ENCODE measurements at regions not wholly inside any gene's neighbourhood (a gene's known extent, or its start where the extent isn't known, plus 50 kb on each side); places are given as distances from the start of the nearest gene placed in this dataset.

DNA sequence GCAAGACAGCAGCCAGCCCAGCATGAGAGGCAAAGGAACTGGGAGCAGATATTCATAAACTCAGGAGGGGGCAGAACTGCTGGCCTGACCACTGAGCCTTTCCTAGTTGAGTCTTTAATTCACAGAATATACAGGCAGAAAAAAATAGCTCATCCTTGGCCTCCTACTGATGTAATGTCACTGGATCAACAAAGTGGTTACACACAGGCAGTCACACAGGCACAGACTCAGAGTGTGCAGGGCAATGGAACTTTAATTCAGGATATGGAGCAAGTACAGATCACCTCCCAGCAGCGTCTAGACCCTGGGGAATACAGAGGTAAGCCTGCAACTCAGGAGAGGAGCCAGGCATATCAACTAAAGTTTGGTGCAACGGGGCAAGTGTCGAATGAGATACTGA, 75.4 kb downstream of the TNP1 start:
- Histone ChIP-seq H3K4me3 (replicated peaks; ENCODE audit: insufficient read depth, low read length) (no peak overlapping the region), H3K27ac (replicated peaks) (no peak overlapping the region), H3K27me3 (ENCODE audit: insufficient read depth, poor library complexity, severe bottlenecking) (no peaks in the 10 kb centered on the region)
- no peak for DNase-seq (ENCODE audit: low read depth in 1 of 2, low spot score in 1 of 2)
- TF ChIP-seq GABPA (IDR thresholded peaks at IDR 0.05; ENCODE audit: low read depth): no peak
- TF ChIP-seq, protein P1, sequence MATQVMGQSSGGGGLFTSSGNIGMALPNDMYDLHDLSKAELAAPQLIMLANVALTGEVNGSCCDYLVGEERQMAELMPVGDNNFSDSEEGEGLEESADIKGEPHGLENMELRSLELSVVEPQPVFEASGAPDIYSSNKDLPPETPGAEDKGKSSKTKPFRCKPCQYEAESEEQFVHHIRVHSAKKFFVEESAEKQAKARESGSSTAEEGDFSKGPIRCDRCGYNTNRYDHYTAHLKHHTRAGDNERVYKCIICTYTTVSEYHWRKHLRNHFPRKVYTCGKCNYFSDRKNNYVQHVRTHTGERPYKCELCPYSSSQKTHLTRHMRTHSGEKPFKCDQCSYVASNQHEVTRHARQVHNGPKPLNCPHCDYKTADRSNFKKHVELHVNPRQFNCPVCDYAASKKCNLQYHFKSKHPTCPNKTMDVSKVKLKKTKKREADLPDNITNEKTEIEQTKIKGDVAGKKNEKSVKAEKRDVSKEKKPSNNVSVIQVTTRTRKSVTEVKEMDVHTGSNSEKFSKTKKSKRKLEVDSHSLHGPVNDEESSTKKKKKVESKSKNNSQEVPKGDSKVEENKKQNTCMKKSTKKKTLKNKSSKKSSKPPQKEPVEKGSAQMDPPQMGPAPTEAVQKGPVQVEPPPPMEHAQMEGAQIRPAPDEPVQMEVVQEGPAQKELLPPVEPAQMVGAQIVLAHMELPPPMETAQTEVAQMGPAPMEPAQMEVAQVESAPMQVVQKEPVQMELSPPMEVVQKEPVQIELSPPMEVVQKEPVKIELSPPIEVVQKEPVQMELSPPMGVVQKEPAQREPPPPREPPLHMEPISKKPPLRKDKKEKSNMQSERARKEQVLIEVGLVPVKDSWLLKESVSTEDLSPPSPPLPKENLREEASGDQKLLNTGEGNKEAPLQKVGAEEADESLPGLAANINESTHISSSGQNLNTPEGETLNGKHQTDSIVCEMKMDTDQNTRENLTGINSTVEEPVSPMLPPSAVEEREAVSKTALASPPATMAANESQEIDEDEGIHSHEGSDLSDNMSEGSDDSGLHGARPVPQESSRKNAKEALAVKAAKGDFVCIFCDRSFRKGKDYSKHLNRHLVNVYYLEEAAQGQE (IDR thresholded peaks at IDR 0.05; ENCODE audit: insufficient replicate concordance, low read depth): no peak

DNA sequence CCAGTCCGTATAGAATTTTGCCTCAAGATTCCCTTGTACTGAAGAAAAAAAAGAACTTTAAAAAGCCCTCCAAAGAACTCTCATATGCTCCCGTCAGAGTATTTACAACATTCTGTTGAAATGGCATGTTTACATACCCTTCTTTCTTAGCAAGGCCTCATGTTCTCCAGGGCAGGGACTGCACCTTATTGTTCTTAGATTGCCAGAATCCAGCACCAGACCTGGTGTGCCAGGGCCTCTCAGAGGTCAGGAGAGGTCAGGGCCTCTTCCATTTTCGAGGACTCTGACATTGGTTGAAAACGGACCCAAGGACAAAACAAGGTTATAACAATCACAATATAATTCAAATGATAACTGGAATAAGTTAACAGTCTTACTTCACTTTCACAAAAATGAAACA, 78.2 kb downstream of the TNP1 start:
- Histone ChIP-seq H3K27ac (replicated peaks) (no peak overlapping the region), H3K4me3 (replicated peaks; ENCODE audit: insufficient read depth, low read length) (no peak overlapping the region), H3K27me3 (ENCODE audit: insufficient read depth, poor library complexity, severe bottlenecking) (no peaks in the 10 kb centered on the region)
- TF ChIP-seq, protein P2, sequence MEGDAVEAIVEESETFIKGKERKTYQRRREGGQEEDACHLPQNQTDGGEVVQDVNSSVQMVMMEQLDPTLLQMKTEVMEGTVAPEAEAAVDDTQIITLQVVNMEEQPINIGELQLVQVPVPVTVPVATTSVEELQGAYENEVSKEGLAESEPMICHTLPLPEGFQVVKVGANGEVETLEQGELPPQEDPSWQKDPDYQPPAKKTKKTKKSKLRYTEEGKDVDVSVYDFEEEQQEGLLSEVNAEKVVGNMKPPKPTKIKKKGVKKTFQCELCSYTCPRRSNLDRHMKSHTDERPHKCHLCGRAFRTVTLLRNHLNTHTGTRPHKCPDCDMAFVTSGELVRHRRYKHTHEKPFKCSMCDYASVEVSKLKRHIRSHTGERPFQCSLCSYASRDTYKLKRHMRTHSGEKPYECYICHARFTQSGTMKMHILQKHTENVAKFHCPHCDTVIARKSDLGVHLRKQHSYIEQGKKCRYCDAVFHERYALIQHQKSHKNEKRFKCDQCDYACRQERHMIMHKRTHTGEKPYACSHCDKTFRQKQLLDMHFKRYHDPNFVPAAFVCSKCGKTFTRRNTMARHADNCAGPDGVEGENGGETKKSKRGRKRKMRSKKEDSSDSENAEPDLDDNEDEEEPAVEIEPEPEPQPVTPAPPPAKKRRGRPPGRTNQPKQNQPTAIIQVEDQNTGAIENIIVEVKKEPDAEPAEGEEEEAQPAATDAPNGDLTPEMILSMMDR (IDR thresholded peaks at IDR 0.05; ENCODE audit: insufficient read depth, low read length): no peak
- TF ChIP-seq POLR2AphosphoS5 (IDR thresholded peaks at IDR 0.05; ENCODE audit: low read depth) (no peak), SPI1 (IDR thresholded peaks at IDR 0.05; ENCODE audit: borderline replicate concordance, low read depth) (no peak), GABPA (IDR thresholded peaks at IDR 0.05; ENCODE audit: low read depth) (no peak)
- TF ChIP-seq, protein P1 (IDR thresholded peaks at IDR 0.05; ENCODE audit: insufficient replicate concordance, low read depth): no peak
- DNase-seq (ENCODE audit: low read depth in 1 of 2, low spot score in 1 of 2): no peak

DNA sequence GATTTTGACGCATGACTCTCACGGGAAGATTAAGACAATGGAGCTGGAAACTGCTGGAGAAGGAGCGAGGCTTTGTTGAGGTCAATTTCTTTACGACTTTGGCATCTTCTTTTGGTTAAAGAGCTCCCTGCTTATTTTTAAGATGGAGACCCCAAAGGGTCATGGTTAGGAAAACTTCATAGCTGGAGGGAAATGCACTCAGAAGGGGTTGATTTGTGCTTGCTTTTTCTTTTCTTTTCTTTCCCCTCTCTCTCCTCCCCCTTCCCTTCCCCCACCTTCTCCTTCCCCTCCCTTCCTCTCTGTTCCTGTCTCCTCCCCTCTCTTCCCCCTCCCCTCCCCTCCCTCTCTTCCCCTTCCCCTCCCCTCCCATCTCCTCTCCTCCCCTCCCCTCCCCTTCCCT, 79.0 kb downstream of the TNP1 start:
- no peak for DNase-seq (ENCODE audit: low read depth in 1 of 2, low spot score in 1 of 2)
- H3K27me3 ChIP-seq (ENCODE audit: insufficient read depth, poor library complexity, severe bottlenecking): no peaks in the 10 kb centered on the region
- H3K27ac ChIP-seq (replicated peaks): no peak overlapping the region
- no peak overlapping the region for H3K4me3 ChIP-seq (replicated peaks; ENCODE audit: insufficient read depth, low read length)
- TF ChIP-seq GABPA (IDR thresholded peaks at IDR 0.05; ENCODE audit: low read depth): no peak
- TF ChIP-seq, protein P2 (IDR thresholded peaks at IDR 0.05; ENCODE audit: insufficient read depth, low read length): no peak
- no peak for TF ChIP-seq POLR2AphosphoS5 (IDR thresholded peaks at IDR 0.05; ENCODE audit: low read depth)
- TF ChIP-seq, protein P1 (IDR thresholded peaks at IDR 0.05; ENCODE audit: insufficient replicate concordance, low read depth): no peak
- TF ChIP-seq SPI1 (IDR thresholded peaks at IDR 0.05; ENCODE audit: borderline replicate concordance, low read depth): no peak

All from HL-60 (cell line).